ENCODE measurements at regions not wholly inside any gene's neighbourhood (a gene's known extent, or its start where the extent isn't known, plus 50 kb on each side); places are given as distances from the start of the nearest gene placed in this dataset.

DNA sequence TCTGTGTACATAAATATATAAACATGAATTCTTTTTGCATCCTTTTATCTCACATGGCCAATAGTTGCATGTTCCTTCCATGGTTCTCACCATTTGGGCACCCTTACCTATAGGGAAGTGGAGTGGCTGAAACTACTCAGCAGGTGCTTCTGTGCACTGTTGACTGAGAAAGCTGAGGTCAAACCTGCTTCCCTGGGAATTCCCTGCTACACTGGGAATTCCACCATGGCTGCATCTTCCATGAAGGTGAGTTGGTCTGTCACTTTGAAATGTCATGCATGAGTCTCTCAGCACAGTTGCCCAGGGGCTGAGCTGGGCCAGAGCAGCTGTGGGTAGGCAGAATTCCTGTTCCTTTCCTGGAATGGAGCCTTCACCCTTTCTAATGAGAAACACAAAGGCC lies 193.8 kb upstream of the PRSS16 start:
- TF ChIP-seq RFX5 (IDR thresholded peaks at IDR 0.05), result no peak
- no peak for TF ChIP-seq RAD21 (conservative IDR thresholded peaks at IDR 0.05 in 1 of 2, IDR thresholded peaks at IDR 0.05 in 1 of 2)
- TF ChIP-seq RARB (CRISPR knock-in tag; IDR thresholded peaks at IDR 0.05), result no peak
- TF ChIP-seq, protein P1, sequence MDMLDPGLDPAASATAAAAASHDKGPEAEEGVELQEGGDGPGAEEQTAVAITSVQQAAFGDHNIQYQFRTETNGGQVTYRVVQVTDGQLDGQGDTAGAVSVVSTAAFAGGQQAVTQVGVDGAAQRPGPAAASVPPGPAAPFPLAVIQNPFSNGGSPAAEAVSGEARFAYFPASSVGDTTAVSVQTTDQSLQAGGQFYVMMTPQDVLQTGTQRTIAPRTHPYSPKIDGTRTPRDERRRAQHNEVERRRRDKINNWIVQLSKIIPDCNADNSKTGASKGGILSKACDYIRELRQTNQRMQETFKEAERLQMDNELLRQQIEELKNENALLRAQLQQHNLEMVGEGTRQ (IDR thresholded peaks at IDR 0.05), result no peak
- TF ChIP-seq FOSB (CRISPR knock-in tag; IDR thresholded peaks at IDR 0.05), result no peak
- no peak for TF ChIP-seq MAZ (IDR thresholded peaks at IDR 0.05; ENCODE audit: borderline replicate concordance, low read depth, low read length)
- H3K4me2 ChIP-seq, result no peak overlapping the region
- ChIA-PET CTCF (no interaction called here), POLR2A (no interaction called here)
- H3K27ac ChIP-seq, result no peak overlapping the region
- H3K4me3 ChIP-seq, result no peak overlapping the region
- no peak for FAIRE-seq
- no peaks in the 10 kb centered on the region for H3K9me3 ChIP-seq
- H3K4me1 ChIP-seq, result no peaks in the 10 kb centered on the region
- ATAC-seq, result no peak
- DNase-seq (ENCODE audit: low read depth in 1 of 2, low spot score in 1 of 2), result no peak

- POLR2A ChIA-PET, result interaction anchor here (0.6 kb wide), 1 partner anchor 73 kb away, joined by 5 read pairs; no protein-coding TSS in a partner anchor
- ATAC-seq (no peak), FAIRE-seq (no peak), DNase-seq (ENCODE audit: low read depth in 1 of 2, low spot score in 1 of 2) (no peak)
- WGBS (ENCODE audit: missing lambda C conversion rate), result 95% methylated on average over 1 of the region's 1 CpG
- Histone ChIP-seq H3K4me2 (no peak overlapping the region), H3K9me3 (no peaks in the 10 kb centered on the region), H3K4me3 (no peak overlapping the region), H3K27ac (no peak overlapping the region), H3K4me1 (no peaks in the 10 kb centered on the region)
- TF ChIP-seq CBX2 (IDR thresholded peaks at IDR 0.05; ENCODE audit: borderline replicate concordance, low read depth) (no peak), REST (IDR thresholded peaks at IDR 0.05) (no peak), CHD4 (IDR thresholded peaks at IDR 0.05; ENCODE audit: borderline replicate concordance) (no peak), POLR2AphosphoS2 (conservative IDR thresholded peaks at IDR 0.05; ENCODE audit: low read length) (no peak), RFX5 (IDR thresholded peaks at IDR 0.05) (no peak), CEBPB (IDR thresholded peaks at IDR 0.05) (no peak)
- TF ChIP-seq, protein P2, sequence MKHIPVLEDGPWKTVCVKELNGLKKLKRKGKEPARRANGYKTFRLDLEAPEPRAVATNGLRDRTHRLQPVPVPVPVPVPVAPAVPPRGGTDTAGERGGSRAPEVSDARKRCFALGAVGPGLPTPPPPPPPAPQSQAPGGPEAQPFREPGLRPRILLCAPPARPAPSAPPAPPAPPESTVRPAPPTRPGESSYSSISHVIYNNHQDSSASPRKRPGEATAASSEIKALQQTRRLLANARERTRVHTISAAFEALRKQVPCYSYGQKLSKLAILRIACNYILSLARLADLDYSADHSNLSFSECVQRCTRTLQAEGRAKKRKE (CRISPR knock-in tag; IDR thresholded peaks at IDR 0.05; ENCODE audit: low read depth), result no peak
- TF ChIP-seq, protein P3, sequence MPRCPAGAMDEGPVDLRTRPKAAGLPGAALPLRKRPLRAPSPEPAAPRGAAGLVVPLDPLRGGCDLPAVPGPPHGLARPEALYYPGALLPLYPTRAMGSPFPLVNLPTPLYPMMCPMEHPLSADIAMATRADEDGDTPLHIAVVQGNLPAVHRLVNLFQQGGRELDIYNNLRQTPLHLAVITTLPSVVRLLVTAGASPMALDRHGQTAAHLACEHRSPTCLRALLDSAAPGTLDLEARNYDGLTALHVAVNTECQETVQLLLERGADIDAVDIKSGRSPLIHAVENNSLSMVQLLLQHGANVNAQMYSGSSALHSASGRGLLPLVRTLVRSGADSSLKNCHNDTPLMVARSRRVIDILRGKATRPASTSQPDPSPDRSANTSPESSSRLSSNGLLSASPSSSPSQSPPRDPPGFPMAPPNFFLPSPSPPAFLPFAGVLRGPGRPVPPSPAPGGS (IDR thresholded peaks at IDR 0.05), result no peak
- CTCF ChIA-PET, result interaction anchor here (0.6 kb wide), 1 partner anchor 134 kb away, joined by 3 read pairs; no protein-coding TSS in a partner anchor
Observed at GRCh38 chr6:27056615-27057014, 190.9 kb upstream of the PRSS16 start.

DNA sequence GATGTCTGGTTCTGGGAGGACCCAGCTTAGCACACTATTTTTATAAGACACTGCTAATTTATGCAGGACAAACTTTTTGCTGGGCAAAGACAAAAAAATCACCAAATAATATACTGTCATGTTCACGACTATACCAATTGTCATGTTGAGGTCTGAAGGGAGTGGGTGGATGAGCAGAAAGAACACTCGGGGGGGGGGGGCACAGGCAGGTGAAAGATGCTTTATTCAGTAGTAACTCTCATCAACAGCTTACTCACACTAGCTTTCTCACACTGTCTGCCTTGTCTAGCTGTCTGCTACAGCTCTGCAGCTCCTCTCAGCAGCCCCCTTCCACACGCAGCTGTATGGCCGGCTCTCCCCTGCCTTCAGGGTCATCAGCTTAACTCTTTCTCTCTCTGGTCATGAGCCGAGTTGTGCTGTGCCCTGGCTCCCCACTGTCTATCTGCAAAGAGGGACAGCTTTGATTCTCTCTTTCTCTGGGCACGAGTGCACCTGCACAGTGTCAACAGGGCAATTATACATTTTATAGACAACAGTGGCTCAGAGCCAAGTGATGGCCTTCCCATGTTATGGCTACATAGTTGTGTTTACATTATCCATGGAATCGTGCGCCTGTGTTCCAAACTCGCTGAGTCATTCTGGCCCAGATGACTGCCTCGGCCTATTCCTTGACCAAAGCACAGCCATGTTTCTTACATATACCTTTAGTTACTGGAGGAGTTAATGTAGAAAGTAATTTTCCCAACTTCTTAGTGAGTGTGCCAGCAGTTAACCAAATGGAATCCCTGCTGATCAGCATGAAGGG lies 187.7 kb upstream of the PRSS16 start:
- whole genome bisulfite sequencing (ENCODE audit: missing lambda C conversion rate), result 57% methylated on average over 10 of the region's 10 CpGs
- peak; percentile 35; the same call in 1 of the 2 replicates for TF ChIP-seq NFE2L2 (conservative IDR thresholded peaks at IDR 0.05; ENCODE audit: low read length)
- TF ChIP-seq, protein P4, sequence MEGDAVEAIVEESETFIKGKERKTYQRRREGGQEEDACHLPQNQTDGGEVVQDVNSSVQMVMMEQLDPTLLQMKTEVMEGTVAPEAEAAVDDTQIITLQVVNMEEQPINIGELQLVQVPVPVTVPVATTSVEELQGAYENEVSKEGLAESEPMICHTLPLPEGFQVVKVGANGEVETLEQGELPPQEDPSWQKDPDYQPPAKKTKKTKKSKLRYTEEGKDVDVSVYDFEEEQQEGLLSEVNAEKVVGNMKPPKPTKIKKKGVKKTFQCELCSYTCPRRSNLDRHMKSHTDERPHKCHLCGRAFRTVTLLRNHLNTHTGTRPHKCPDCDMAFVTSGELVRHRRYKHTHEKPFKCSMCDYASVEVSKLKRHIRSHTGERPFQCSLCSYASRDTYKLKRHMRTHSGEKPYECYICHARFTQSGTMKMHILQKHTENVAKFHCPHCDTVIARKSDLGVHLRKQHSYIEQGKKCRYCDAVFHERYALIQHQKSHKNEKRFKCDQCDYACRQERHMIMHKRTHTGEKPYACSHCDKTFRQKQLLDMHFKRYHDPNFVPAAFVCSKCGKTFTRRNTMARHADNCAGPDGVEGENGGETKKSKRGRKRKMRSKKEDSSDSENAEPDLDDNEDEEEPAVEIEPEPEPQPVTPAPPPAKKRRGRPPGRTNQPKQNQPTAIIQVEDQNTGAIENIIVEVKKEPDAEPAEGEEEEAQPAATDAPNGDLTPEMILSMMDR (IDR thresholded peaks at IDR 0.05), result no peak
- TF ChIP-seq MAFK (IDR thresholded peaks at IDR 0.05; ENCODE audit: partially characterized antibody), result peak; percentile 38
- 0 out of 2 replicates have a peak, but pooled peaks have one; percentile 49 for TF ChIP-seq HOXB13 (CRISPR knock-in tag; IDR thresholded peaks at IDR 0.05; ENCODE audit: low read depth)
- TF ChIP-seq, protein P2 (CRISPR knock-in tag; IDR thresholded peaks at IDR 0.05; ENCODE audit: low read depth), result peak; percentile 75; the same call in 1 of the 2 replicates
- peak; percentile 73; the same call in 1 of the 2 replicates for TF ChIP-seq ZNF302 (CRISPR knock-in tag; IDR thresholded peaks at IDR 0.05)
- peak; percentile 26; the same call in 1 of the 2 replicates for TF ChIP-seq HOXB5 (CRISPR knock-in tag; IDR thresholded peaks at IDR 0.05)
- no peak for TF ChIP-seq POLR2A (IDR thresholded peaks at IDR 0.05; ENCODE audit: low read length)
- Histone ChIP-seq H3K4me2 (no peak overlapping the region), H3K4me3 (no peak overlapping the region), H3K27ac (no peak overlapping the region), H3K9me3 (no peaks in the 10 kb centered on the region), H3K4me1 (no peaks in the 10 kb centered on the region)
- DNase-seq (ENCODE audit: low read depth in 1 of 2, low spot score in 1 of 2) (no peak), ATAC-seq (no peak), FAIRE-seq (no peak)
- ChIA-PET POLR2A (no interaction called here), CTCF (interaction anchor here (1.0 to 2.0 kb wide), 3 partner anchors 9 to 20 kb away, joined by 3 to 5 read pairs (median 4); no protein-coding TSS in a partner anchor)

Data from A549 (cell line).